Suprapubic skin (tissue), 4 donors: ENCODE measurements at regions not wholly inside any gene's neighbourhood (a gene's known extent, or its start where the extent isn't known, plus 50 kb on each side); places are given as distances from the start of the nearest gene placed in this dataset.

Experiments used
- CTCF ChIP-seq, 2 donors: fragments of 200-600 bp in 1 of 2; fragments of 450-650 bp in 1 of 2; sonication (generic) in 1 of 2; IDR thresholded peaks; one replicate each; pipeline ENCODE4 v1.5.1; 2016 to 2019; ENCODE audit warnings: antibody characterized with exemption in 2 of 2, mild to moderate bottlenecking in 1 of 2, moderate library complexity in 1 of 2
- POLR2A ChIP-seq, 2 donors: fragments of 450-650 bp; IDR thresholded peaks; one replicate each; pipeline ENCODE4 v1.6.1; 2017; ENCODE audit warnings: antibody characterized with exemption in 2 of 2, mild to moderate bottlenecking in 2 of 2, moderate library complexity in 2 of 2
- POLR2AphosphoS5 ChIP-seq, 3 donors: sonication (generic); formaldehyde crosslinking; IDR thresholded peaks; one replicate each; pipeline ENCODE4 v1.6.1; 2017; ENCODE audit warnings: antibody characterized with exemption in 3 of 3

GRCh38 chr14:53368066-53368465 lies 214.9 kb upstream of the DDHD1 start:
- no peak for TF ChIP-seq CTCF (IDR thresholded peaks at IDR 0.05)
- no peak for TF ChIP-seq POLR2AphosphoS5 (IDR thresholded peaks at IDR 0.05)
- no peak for TF ChIP-seq POLR2A (IDR thresholded peaks at IDR 0.05)
